GM12892 (cell line): ENCODE measurements at regions not wholly inside any gene's neighbourhood (a gene's known extent, or its start where the extent isn't known, plus 50 kb on each side); places are given as distances from the start of the nearest gene placed in this dataset.

Experiments used
- DNase-seq: peaks from one replicate; pipeline ENCODE4 v3.0.0; 2011; ENCODE audit not compliant: insufficient read length
- FAIRE-seq: peaks from 2 replicates; lab custom pipeline; 2011; peaks lifted over from hg19 to GRCh38; lab: Jason Lieb, UNC
- POLR2A ChIP-seq: IDR thresholded peaks from 2 replicates; pipeline ENCODE4 v1.6.1; 2011; ENCODE audit warnings: low read depth, low read length, control low read depth
- POLR2AphosphoS5 ChIP-seq: IDR thresholded peaks from 2 replicates; pipeline ENCODE4 v1.6.1; 2011; ENCODE audit warnings: low read depth, low read length, control low read depth
- TAF1 ChIP-seq: IDR thresholded peaks from 2 replicates; pipeline ENCODE4 v1.6.1; 2011; ENCODE audit warnings: low read depth, mild to moderate bottlenecking, control low read depth, low read length, borderline replicate concordance

GRCh38 chr2:128911276-128911675 is 592.6 kb upstream of the HS6ST1 start:
- DNase-seq (no peak), FAIRE-seq (no peak)
- TF ChIP-seq POLR2AphosphoS5 = no peak
- TF ChIP-seq TAF1 = no peak
- TF ChIP-seq POLR2A = no peak

- no peak for DNase-seq
- no peak for TF ChIP-seq POLR2A
- no peak for TF ChIP-seq POLR2AphosphoS5
- TF ChIP-seq TAF1 = no peak
- no peak for FAIRE-seq
These were observed 595.7 kb upstream of the HS6ST1 start for GRCh38 chr2:128914320-128914719.

DNA sequence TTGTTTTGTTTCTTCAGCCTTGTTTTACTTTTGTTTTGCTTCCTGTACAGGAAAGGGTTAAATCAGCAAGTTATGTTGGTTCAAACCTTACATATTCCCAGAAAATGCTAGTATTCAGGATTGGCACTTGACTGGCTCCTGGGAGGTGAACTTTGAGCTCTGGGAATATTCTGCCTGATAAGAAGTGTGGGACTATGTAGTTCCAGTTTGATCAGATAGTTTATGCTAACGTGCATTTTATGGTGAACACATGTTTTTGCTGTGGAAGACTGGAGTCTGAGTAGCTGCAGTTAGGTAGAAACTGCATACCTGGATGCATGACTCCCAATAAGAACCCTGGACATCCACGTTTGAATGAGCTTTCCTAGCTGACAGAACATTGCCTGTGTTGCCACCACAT is 603.1 kb upstream of the HS6ST1 start:
- FAIRE-seq = no peak
- DNase-seq = no peak
- TF ChIP-seq POLR2AphosphoS5 (no peak), POLR2A (no peak), TAF1 (no peak)

DNA sequence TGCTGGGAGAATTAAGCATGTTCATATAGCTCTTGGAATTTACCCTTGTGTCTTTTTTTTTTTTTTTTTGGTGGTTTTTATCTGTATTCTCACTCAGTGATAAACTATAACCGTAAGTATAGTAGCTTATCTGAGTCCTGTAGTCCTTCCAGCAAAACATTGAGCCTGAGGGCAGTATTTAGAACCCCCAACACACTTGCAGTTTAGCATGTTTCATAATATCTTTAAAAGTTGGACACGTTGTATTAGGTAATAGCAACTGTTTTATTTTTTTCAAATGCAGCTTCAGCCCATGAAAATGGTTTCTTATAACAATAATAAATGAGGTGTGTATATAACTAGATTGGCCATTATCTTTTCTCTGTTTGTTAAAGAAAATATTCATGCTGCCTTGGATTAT is 603.5 kb upstream of the HS6ST1 start:
- DNase-seq = no peak
- TF ChIP-seq POLR2A = no peak
- no peak for TF ChIP-seq TAF1
- TF ChIP-seq POLR2AphosphoS5 = no peak
- no peak for FAIRE-seq

DNA sequence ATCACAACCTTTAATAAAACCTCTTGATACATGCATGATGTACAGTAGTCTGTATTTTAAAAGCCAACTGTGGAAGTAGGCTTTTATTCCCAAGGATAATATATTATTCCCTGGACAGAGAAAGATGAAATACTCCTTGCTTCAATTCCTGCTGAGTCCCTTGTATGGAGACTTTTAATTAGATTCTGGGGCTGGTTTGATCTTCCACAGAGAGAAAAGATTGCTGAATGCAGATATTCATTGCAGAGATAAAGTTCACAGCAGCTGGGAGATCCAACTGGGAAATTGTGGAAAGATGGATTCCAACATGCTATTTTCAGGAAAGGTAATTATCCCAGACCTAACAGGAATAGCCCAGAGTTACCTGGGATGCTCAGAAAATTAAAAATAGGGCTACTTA is 607.0 kb upstream of the HS6ST1 start:
- FAIRE-seq (no peak), DNase-seq (no peak)
- no peak for TF ChIP-seq POLR2AphosphoS5
- no peak for TF ChIP-seq POLR2A
- TF ChIP-seq TAF1 = no peak

GRCh38 chr2:128930101-128930500 is 611.4 kb upstream of the HS6ST1 start:
- FAIRE-seq (no peak), DNase-seq (no peak)
- TF ChIP-seq POLR2AphosphoS5 (no peak), POLR2A (no peak), TAF1 (no peak)

DNA sequence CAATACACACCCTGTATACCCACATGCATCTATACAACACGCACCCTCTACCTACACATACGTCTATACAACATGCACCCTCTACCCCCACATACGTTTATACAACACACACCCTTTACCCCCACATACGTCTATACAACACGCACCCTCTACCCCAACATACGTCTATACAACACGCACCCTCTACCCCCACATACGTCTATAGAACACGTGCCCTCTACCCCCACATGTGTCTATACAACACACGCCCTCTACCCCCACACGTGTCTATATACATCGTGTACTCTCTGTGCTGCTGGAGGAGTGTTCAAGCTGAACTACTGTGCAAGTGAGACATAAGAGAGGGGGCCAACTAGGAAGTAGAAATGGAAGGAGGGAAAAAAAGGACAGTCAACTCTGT is 621.7 kb upstream of the HS6ST1 start:
- TF ChIP-seq TAF1 (no peak), POLR2A (no peak), POLR2AphosphoS5 (no peak)
- no peak for FAIRE-seq
- DNase-seq = no peak

DNA sequence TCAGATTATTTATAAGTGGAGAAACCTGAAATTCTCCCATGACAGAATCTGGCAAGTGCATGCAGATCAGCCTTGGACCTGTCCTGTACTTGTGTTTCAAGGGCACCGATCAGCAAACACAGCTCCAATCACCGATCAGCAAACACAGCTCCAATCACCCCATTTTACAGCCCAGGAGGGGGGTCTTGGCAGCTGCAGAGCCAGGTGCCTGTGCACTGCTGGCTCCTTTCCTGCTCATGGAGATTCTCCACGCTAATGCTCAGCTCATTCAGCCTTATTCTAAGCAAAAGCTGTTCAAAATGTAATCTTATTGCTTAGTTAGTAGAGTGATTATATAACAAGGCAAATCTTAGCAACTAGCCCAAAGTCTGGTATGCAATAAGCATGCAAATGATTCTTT is 623.1 kb upstream of the HS6ST1 start:
- no peak for FAIRE-seq
- no peak for TF ChIP-seq POLR2A
- TF ChIP-seq POLR2AphosphoS5 = no peak
- no peak for TF ChIP-seq TAF1
- no peak for DNase-seq

- no peak for TF ChIP-seq POLR2AphosphoS5
- no peak for TF ChIP-seq POLR2A
- TF ChIP-seq TAF1 = no peak
- DNase-seq = no peak
- no peak for FAIRE-seq
These were observed 630.7 kb upstream of the HS6ST1 start for GRCh38 chr2:128949360-128949759.

- no peak for TF ChIP-seq TAF1
- no peak for TF ChIP-seq POLR2A
- no peak for TF ChIP-seq POLR2AphosphoS5
- DNase-seq (no peak), FAIRE-seq (no peak)
These were observed 632.1 kb upstream of the HS6ST1 start for GRCh38 chr2:128950758-128951157.

- DNase-seq (no peak), FAIRE-seq (no peak)
- no peak for TF ChIP-seq POLR2AphosphoS5
- no peak for TF ChIP-seq TAF1
- no peak for TF ChIP-seq POLR2A
These were observed 639.6 kb upstream of the HS6ST1 start for GRCh38 chr2:128958241-128958640.

- DNase-seq (no peak), FAIRE-seq (no peak)
- TF ChIP-seq POLR2A (no peak), TAF1 (no peak), POLR2AphosphoS5 (no peak)
These were observed 649.0 kb upstream of the HS6ST1 start for GRCh38 chr2:128967646-128968045.

DNA sequence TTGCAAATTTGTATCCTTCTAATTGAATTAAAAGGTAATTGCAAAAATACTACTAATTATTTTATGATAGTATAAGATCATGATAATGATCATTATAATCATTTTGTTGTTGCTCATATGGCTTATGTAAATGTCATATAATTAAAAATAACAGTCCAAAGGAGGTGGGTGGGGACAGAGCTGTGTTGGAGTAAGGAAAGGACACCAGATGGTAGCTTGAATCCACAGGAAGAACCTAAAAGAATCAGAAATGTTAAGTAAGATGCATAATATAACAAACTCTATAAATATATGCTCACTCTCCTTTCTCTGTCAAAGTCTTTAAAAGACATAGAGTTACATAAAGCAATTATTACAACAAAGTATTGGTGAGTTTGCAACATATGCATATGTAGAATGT is 650.7 kb upstream of the HS6ST1 start:
- no peak for FAIRE-seq
- no peak for DNase-seq
- no peak for TF ChIP-seq TAF1
- no peak for TF ChIP-seq POLR2A
- no peak for TF ChIP-seq POLR2AphosphoS5

- no peak for TF ChIP-seq POLR2A
- no peak for TF ChIP-seq POLR2AphosphoS5
- no peak for TF ChIP-seq TAF1
- FAIRE-seq (no peak), DNase-seq (no peak)
These were observed 651.9 kb upstream of the HS6ST1 start for GRCh38 chr2:128970332-128971116.
